Vagina (tissue), 2 donors: ENCODE measurements at regions not wholly inside any gene's neighbourhood (a gene's known extent, or its start where the extent isn't known, plus 50 kb on each side); places are given as distances from the start of the nearest gene placed in this dataset.
"Not testable (repeated sequence)": the region's sequence is repeated elsewhere in the genome, so short reads cannot be mapped to it uniquely, and the experiment has no call there.

ENCODE experiments used
- DNase-seq, 2 donors: peaks; one replicate each; pipeline ENCODE4 v3.0.0-alpha.2; 2017; ENCODE audit errors: extremely low spot score in 2 of 2
- H3K27ac ChIP-seq: fragments of 200-600 bp; sonication (generic); one replicate; pipeline ENCODE4 v1.5.1; 2019
- H3K27me3 ChIP-seq: fragments of 200-600 bp; sonication (generic); one replicate; pipeline ENCODE4 v1.5.1; 2019
- H3K36me3 ChIP-seq, 2 donors: fragments of 200-600 bp; sonication (generic); one replicate each; pipeline ENCODE4 v1.5.1; 2017 to 2019
- H3K4me1 ChIP-seq: fragments of 200-600 bp; sonication (generic); one replicate; pipeline ENCODE4 v1.5.1; 2019
- H3K4me3 ChIP-seq, 2 donors: fragments of 200-600 bp; sonication (generic); 1 replicate in 1 of 2; 2 replicates in 1 of 2; pipeline ENCODE4 v1.5.1; 2016 to 2019
- H3K9me3 ChIP-seq: fragments of 200-600 bp; sonication (generic); one replicate; pipeline ENCODE4 v1.5.1; 2019
- POLR2A ChIP-seq, 2 donors: fragments of 450-650 bp; IDR thresholded peaks; one replicate each; pipeline ENCODE4 v1.6.1; 2017; ENCODE audit warnings: antibody characterized with exemption in 2 of 2, mild to moderate bottlenecking in 2 of 2, moderate library complexity in 2 of 2
- POLR2AphosphoS5 ChIP-seq, 2 donors: sonication (generic); formaldehyde crosslinking; IDR thresholded peaks; one replicate each; pipeline ENCODE4 v1.9.0; 2017; ENCODE audit warnings: antibody characterized with exemption in 2 of 2, mild to moderate bottlenecking in 2 of 2, low read depth in 1 of 2; ENCODE audit not compliant: insufficient read depth in 1 of 2
- intact Hi-C: fragments of 100-400 bp; cut with DNase I; formaldehyde crosslinking; loops from one replicate; pipeline ENCODE4 v1.15.1; 2023
- TF ChIP-seq, protein P1 (sequence below), 3 experiments: fragments of 450-650 bp in 2 of 3; fragments of 200-600 bp in 1 of 3; sonication (generic) in 1 of 3; IDR thresholded peaks; one replicate each; pipeline ENCODE4 v1.5.1; 2017 to 2019; ENCODE audit warnings: antibody characterized with exemption in 3 of 3, mild to moderate bottlenecking in 2 of 3, moderate library complexity in 2 of 3

DNA sequence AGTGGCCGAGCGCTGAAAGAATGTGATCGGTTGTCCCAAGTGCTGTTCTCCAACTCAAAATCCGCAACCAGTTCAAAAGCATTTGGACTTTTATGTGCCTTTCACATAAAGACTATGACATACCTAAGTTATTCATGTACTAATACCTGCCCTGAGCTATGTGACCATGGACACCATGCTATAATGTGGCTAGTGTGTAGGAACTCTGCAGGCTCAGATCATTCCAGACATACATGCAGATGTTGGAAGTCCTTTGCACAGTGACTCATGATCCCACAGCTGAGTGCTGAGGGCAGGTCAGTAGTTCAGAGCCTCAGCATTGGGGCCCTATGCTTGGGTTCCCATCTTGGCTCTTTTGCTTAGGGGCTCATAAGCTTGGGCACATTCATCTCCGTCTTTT lies 95.4 kb downstream of the IGLL1 start:
- DNase-seq, result no peak
- H3K4me3 ChIP-seq, result no peak overlapping the region
- TF ChIP-seq POLR2A (IDR thresholded peaks at IDR 0.05), result no peak
- no peak for TF ChIP-seq POLR2AphosphoS5 (IDR thresholded peaks at IDR 0.05; ENCODE audit: insufficient read depth in 1 of 2, low read depth in 1 of 2)
- TF ChIP-seq, protein P1, sequence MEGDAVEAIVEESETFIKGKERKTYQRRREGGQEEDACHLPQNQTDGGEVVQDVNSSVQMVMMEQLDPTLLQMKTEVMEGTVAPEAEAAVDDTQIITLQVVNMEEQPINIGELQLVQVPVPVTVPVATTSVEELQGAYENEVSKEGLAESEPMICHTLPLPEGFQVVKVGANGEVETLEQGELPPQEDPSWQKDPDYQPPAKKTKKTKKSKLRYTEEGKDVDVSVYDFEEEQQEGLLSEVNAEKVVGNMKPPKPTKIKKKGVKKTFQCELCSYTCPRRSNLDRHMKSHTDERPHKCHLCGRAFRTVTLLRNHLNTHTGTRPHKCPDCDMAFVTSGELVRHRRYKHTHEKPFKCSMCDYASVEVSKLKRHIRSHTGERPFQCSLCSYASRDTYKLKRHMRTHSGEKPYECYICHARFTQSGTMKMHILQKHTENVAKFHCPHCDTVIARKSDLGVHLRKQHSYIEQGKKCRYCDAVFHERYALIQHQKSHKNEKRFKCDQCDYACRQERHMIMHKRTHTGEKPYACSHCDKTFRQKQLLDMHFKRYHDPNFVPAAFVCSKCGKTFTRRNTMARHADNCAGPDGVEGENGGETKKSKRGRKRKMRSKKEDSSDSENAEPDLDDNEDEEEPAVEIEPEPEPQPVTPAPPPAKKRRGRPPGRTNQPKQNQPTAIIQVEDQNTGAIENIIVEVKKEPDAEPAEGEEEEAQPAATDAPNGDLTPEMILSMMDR (IDR thresholded peaks at IDR 0.05), result no peak
- no peaks in the 10 kb centered on the region for H3K27me3 ChIP-seq
- no peak overlapping the region for H3K27ac ChIP-seq
- no peaks in the 10 kb centered on the region for H3K9me3 ChIP-seq
- H3K4me1 ChIP-seq, result no peaks in the 10 kb centered on the region
- intact Hi-C loops, result no loop called here
- no peaks in the 10 kb centered on the region for H3K36me3 ChIP-seq

DNA sequence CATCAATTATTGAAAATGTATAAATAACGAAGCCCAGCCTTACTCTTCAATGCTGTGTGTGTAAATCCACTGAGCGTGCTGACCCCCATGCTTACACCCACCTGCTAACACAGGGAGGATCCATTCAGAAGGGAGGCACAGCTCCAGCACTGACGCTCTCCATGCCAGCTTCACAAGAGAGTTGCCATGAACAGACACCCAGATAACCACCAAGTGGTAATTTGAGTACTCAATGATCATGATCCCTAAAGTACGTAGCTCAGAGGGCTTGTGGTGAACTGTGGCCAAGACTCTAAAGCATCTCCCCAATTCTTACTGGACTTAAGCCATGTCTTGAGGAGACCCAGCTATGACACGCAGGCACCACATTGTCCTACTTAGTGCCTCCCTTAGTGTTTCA lies 98.7 kb downstream of the IGLL1 start:
- Histone ChIP-seq H3K36me3 (no peaks in the 10 kb centered on the region), H3K4me3 (no peak overlapping the region), H3K4me1 (no peaks in the 10 kb centered on the region), H3K27ac (no peak overlapping the region), H3K9me3 (no peaks in the 10 kb centered on the region), H3K27me3 (no peaks in the 10 kb centered on the region)
- peak in 1 of 2 donors; percentile 64 for DNase-seq
- TF ChIP-seq, protein P1 (IDR thresholded peaks at IDR 0.05), result no peak
- TF ChIP-seq POLR2A (IDR thresholded peaks at IDR 0.05) (no peak), POLR2AphosphoS5 (IDR thresholded peaks at IDR 0.05; ENCODE audit: insufficient read depth in 1 of 2, low read depth in 1 of 2) (no peak)
- intact Hi-C loops, result no loop called here

DNA sequence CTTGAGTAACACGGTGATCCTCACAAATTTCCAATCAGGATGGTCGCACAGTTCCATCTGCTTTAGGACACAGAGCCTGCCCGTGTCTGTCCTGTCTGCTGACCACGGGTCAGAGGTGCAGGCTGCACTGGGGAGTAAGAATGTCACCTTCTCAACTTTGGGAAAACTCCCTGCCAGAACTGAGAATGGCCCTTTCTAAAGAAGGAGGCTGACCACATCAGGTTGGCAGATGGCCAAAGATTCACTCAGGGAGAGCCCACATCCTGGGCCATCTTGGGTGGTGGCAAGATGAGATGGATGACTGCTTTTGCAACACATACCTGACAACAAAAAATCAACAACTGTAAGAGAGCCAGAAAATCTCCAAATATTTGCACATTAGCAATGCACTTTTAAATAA lies 101.9 kb downstream of the IGLL1 start:
- Histone ChIP-seq H3K27me3 (no peaks in the 10 kb centered on the region), H3K4me3 (no peak overlapping the region), H3K4me1 (no peaks in the 10 kb centered on the region), H3K36me3 (no peaks in the 10 kb centered on the region), H3K27ac (no peak overlapping the region), H3K9me3 (no peaks in the 10 kb centered on the region)
- intact Hi-C loops, result no loop called here
- peak in 1 of 2 donors; percentile 61 for DNase-seq
- TF ChIP-seq, protein P1 (IDR thresholded peaks at IDR 0.05), result no peak
- TF ChIP-seq POLR2A (IDR thresholded peaks at IDR 0.05), result no peak
- no peak for TF ChIP-seq POLR2AphosphoS5 (IDR thresholded peaks at IDR 0.05; ENCODE audit: insufficient read depth in 1 of 2, low read depth in 1 of 2)

DNA sequence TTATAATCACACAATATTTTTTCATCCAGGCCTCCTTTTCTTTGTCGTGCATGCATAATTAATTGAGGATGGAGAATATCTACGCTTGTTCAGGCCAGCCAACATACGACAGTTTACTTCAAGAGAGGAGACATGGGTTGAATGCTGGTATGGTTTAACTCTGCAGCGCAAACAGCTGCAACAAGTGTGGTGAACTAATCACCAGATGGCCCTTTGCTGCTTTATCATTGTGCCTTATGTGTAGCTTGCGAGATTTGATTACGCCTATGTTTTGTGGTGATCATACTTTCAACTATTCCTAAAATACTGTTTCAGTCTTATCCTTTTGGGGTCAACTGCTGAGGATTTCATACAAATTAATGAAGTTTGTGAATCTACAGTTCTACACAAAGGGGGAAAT lies 105.6 kb downstream of the IGLL1 start:
- H3K27ac ChIP-seq, DNase-seq, H3K27me3 ChIP-seq, H3K9me3 ChIP-seq, H3K4me1 ChIP-seq, H3K36me3 ChIP-seq, H3K4me3 ChIP-seq, intact Hi-C loops: not testable (repeated sequence)

DNA sequence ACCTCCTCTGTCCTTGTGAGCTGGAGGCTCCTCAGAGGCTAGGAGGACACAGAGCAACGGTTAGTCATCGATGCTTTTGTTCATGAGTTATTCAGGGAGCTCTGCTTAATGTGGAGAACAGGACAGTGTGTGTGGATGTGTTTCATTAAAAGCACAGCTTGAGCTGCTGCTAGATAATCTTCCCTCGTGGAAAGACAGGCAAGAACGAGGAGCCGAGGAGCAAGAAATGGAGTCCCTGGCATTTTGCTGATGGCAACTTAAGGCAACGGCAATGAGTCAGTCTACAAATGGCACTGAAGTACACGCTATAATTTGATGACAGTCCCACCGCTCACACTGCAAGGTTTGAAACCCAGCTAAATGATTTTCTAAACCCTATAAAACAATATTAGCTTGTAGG lies 106.2 kb downstream of the IGLL1 start:
- no peak overlapping the region for H3K27ac ChIP-seq
- no peaks in the 10 kb centered on the region for H3K9me3 ChIP-seq
- H3K4me1 ChIP-seq, result no peaks in the 10 kb centered on the region
- no peaks in the 10 kb centered on the region for H3K27me3 ChIP-seq
- intact Hi-C loops, result no loop called here
- peak in 1 of 2 donors; percentile 34 for DNase-seq
- no peak overlapping the region for H3K4me3 ChIP-seq
- no peaks in the 10 kb centered on the region for H3K36me3 ChIP-seq
- TF ChIP-seq, protein P1 (IDR thresholded peaks at IDR 0.05), result no peak
- no peak for TF ChIP-seq POLR2A (IDR thresholded peaks at IDR 0.05)
- no peak for TF ChIP-seq POLR2AphosphoS5 (IDR thresholded peaks at IDR 0.05; ENCODE audit: insufficient read depth in 1 of 2, low read depth in 1 of 2)

DNA sequence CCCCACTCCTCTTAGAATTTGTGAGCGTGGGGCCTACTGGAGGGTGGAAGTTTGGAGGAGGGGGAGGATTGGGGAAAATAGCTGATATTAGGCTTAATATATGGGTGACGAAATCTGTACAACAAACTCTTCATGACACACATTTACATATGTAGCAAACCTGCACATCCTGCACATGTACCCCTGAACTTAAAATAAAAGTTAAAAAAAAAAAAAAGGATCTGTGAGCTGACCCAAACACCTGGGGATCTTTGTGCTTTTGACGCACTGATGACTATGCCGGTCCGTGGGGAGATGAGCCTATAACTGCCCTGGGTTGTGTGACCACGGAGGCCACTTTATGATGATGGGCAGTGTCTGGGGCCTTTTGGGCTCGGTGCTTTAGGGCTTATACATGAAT lies 107.7 kb downstream of the IGLL1 start:
- H3K9me3 ChIP-seq, intact Hi-C loops, H3K36me3 ChIP-seq, H3K27me3 ChIP-seq, H3K4me3 ChIP-seq, H3K27ac ChIP-seq, H3K4me1 ChIP-seq, DNase-seq: not testable (repeated sequence)
